22Rv1 (cell line): ENCODE measurements at regions not wholly inside any gene's neighbourhood (a gene's known extent, or its start where the extent isn't known, plus 50 kb on each side); places are given as distances from the start of the nearest gene placed in this dataset.

Source experiments
- H3K27ac ChIP-seq: fragments of 450-650 bp; 2 replicates; pipeline ENCODE4 v1.5.1; 2017
- ZFX ChIP-seq: fragments of 450-650 bp; IDR thresholded peaks from 2 replicates; pipeline ENCODE4 v1.6.1; 2017; ENCODE audit warnings: antibody characterized with exemption, borderline replicate concordance
- TF ChIP-seq, protein P1 (sequence below): fragments of 450-650 bp; IDR thresholded peaks from 2 replicates; pipeline ENCODE4 v1.5.1; 2017; ENCODE audit warnings: mild to moderate bottlenecking

DNA sequence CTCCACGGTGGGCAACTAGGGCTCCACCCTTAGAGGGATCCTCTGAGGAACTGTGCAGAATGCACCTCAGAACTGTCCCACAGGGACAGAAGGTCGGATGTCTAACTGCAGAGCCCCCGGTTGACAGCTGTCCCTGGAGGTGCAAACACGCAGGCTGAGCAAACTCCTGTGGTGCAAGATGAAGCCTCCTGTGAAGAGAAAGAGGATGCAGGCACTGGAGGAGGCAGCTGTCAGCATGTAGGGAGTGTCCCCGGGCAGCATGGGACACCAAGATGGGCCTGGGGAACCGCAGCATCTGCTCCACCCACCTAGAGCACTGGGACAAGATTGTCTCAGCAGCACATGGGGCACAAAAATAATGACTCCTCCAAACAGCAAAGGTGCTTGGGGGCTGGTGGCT is 258.9 kb downstream of the ABHD5 start:
- TF ChIP-seq ZFX = no peak
- TF ChIP-seq, protein P1, sequence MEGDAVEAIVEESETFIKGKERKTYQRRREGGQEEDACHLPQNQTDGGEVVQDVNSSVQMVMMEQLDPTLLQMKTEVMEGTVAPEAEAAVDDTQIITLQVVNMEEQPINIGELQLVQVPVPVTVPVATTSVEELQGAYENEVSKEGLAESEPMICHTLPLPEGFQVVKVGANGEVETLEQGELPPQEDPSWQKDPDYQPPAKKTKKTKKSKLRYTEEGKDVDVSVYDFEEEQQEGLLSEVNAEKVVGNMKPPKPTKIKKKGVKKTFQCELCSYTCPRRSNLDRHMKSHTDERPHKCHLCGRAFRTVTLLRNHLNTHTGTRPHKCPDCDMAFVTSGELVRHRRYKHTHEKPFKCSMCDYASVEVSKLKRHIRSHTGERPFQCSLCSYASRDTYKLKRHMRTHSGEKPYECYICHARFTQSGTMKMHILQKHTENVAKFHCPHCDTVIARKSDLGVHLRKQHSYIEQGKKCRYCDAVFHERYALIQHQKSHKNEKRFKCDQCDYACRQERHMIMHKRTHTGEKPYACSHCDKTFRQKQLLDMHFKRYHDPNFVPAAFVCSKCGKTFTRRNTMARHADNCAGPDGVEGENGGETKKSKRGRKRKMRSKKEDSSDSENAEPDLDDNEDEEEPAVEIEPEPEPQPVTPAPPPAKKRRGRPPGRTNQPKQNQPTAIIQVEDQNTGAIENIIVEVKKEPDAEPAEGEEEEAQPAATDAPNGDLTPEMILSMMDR = no peak
- no peak overlapping the region for H3K27ac ChIP-seq

DNA sequence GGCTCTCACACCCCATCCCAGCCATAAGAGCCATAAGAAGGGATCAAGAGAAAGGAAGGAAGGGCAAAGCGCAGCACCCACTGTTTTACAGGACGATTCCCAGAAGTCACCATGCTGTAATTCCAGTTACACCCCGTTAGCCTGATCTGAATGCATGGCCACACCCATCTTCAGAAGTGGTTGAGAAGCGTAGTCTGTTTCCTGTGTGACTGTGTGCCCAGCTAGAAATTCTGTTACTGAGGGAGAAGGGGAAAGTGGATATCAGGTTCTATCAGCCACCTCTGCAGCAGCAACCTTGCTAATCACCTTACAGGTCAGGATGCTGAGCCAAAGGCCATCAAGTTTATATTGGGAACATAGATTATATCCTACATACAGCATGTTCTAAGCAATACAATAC is 260.0 kb downstream of the ABHD5 start:
- TF ChIP-seq, protein P1 = no peak
- TF ChIP-seq ZFX = no peak
- no peak overlapping the region for H3K27ac ChIP-seq

DNA sequence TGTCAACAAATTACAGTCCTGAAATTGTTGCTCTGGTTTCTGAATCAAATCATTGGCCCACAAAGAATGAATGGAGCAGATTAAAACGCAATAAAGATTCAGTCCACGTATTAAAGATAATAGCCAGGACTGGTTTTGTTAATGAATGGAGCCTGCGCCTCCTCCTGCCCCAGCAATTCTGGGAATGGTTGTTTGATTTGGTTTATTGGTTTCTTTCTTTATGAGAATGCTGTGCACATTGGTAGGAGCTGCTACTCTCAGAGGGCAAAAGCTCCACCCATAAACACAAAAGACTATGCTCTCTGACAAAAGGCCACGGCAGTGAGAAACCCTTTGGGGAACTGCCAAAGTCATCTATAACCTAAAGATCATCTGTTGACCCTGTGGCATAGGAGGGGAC is 261.1 kb downstream of the ABHD5 start:
- no peak overlapping the region for H3K27ac ChIP-seq
- TF ChIP-seq, protein P1 = no peak

DNA sequence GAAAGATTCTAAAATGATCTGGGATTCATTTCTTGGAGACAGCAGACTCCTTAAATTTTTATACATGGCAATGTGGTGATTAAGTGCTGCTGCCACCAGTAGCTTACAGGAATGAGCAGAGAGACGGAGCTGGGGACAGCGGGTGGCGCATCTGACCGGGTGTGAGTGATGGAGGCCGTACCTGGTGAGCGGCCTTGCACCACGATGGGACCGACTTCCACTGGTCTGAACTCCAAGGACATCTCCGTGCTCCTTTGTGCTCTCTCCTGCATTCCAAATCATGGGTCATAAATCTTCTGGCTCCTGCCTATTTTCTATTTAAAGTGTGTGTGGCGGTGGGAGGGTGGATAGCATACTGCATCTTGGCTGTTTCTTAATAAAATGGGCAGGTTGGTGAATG is 262.6 kb downstream of the ABHD5 start:
- TF ChIP-seq, protein P1 = no peak
- TF ChIP-seq ZFX = no peak

DNA sequence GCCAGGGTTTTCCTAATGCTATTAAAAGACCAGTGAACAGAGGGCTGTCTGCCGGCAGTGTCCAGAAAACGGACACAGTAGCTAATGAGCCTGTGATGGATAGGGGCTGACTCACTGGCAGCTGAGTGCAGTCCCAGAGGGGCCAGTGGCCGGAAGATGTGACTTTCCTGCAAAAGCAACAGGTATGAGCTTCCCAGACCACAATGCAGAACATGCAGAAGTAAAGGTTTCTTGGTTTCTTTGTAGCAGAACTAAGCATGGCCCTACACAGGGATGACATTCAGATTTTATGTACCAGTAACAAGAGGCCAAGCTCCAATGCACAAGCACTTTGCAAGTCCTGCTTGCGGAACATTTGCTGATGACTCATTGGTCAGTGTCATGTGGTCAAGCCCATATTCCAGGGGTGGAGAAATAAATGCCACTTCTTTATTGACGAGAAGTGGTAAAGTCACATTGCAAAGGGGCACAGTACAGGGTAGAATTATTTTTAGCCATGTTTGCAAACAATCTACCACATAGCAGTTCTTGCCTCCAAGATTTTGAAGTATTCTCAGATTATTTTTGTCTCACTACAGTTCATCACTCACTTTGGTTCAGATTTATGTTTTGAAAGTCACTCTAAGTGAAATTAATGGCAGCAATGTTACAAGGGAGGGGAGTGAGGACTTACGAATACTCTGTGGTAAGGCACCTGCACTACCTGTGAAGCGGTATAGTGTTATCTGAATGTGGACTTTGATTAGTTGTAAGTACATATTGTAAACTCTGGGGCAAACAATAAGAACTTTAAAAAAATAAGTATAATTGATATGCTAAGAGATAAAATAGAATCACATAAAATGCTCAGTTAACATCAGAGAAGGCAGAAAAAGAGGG is 263.3 kb downstream of the ABHD5 start:
- no peak overlapping the region for H3K27ac ChIP-seq
- TF ChIP-seq ZFX = no peak
- TF ChIP-seq, protein P1 = no peak

More for the DNA sequence above, 262.6 kb downstream of the ABHD5 start:
- H3K27ac ChIP-seq = no peak overlapping the region

DNA sequence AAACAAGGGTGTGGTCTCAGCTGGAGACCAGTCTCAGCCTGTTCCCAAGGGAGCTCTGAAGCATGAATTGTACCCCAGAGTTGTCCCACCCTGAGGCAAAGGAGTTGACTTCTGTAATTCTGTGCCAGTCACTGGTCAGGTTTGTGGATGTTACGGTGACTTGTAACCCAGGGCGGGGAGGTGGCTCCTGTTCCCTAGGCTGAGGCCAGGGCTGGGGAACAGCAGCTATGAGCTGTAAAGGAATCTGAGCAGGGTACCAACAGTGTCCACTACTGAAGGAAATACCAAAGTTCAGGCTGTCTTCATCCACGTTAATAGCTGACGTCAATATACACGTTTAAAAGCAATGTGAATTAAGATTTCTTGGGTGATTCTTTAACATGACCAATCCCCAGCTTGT is 266.2 kb downstream of the ABHD5 start:
- TF ChIP-seq, protein P1 = no peak
- no peak for TF ChIP-seq ZFX
- H3K27ac ChIP-seq = no peak overlapping the region

DNA sequence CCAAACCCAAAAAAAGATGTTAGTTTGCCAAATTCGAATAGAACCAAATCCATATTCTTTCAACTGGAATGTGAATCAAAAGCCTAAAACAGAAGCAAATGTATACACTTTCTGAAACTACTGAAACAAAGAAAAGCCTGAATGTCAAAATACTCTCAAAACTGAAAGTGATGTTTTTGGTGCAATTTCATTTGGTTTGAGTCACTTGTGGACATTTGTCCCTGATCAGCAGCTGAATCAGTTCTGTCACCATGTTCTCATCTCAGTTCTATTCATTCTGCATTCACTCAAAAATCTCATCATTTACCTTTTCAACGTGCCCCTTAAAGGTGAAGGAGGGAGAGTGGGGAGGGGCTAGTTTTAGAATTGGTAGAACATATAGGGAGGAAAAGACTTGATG is 266.8 kb downstream of the ABHD5 start:
- no peak overlapping the region for H3K27ac ChIP-seq
- TF ChIP-seq, protein P1 = no peak
- TF ChIP-seq ZFX = no peak
